PC-9 (cell line): ENCODE measurements at regions not wholly inside any gene's neighbourhood (a gene's known extent, or its start where the extent isn't known, plus 50 kb on each side); places are given as distances from the start of the nearest gene placed in this dataset.

Experiments used
- EZH2 ChIP-seq: fragments of 200-600 bp; sonication (generic); IDR thresholded peaks from 2 replicates; pipeline ENCODE4 v1.8.0; 2017; ENCODE audit warnings: antibody characterized with exemption, low read depth
- TF ChIP-seq, protein P1 (sequence below): fragments of 200-600 bp; sonication (generic); conservative IDR thresholded peaks from 2 replicates; pipeline ENCODE4 v1.6.1; 2017; ENCODE audit warnings: mixed run types, antibody characterized with exemption, mild to moderate bottlenecking, moderate library complexity

- TF ChIP-seq, protein P1, sequence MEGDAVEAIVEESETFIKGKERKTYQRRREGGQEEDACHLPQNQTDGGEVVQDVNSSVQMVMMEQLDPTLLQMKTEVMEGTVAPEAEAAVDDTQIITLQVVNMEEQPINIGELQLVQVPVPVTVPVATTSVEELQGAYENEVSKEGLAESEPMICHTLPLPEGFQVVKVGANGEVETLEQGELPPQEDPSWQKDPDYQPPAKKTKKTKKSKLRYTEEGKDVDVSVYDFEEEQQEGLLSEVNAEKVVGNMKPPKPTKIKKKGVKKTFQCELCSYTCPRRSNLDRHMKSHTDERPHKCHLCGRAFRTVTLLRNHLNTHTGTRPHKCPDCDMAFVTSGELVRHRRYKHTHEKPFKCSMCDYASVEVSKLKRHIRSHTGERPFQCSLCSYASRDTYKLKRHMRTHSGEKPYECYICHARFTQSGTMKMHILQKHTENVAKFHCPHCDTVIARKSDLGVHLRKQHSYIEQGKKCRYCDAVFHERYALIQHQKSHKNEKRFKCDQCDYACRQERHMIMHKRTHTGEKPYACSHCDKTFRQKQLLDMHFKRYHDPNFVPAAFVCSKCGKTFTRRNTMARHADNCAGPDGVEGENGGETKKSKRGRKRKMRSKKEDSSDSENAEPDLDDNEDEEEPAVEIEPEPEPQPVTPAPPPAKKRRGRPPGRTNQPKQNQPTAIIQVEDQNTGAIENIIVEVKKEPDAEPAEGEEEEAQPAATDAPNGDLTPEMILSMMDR, result no peak
- no peak for TF ChIP-seq EZH2
Measured at GRCh38 chr1:234958066-234958705, 170.5 kb downstream of the TOMM20 start.
